K562 (cell line): ENCODE measurements at regions not wholly inside any gene's neighbourhood (a gene's known extent, or its start where the extent isn't known, plus 50 kb on each side); places are given as distances from the start of the nearest gene placed in this dataset.
A peak's percentile ranks its signal among the peaks of the same experiment; 100 is the strongest.

Source experiments
- ARID2 ChIP-seq: fragments of 450-650 bp; IDR thresholded peaks from 2 replicates; pipeline ENCODE4 v1.6.1; 2017; ENCODE audit warnings: antibody characterized with exemption, mild to moderate bottlenecking
- ASH1L ChIP-seq: fragments of 450-650 bp; IDR thresholded peaks from 2 replicates; pipeline ENCODE4 v1.6.1; 2018; ENCODE audit warnings: borderline replicate concordance, mild to moderate bottlenecking, low read depth; ENCODE audit not compliant: partially characterized antibody
- KDM5B ChIP-seq: fragments of 200-600 bp; sonication (generic); IDR thresholded peaks from 2 replicates; pipeline ENCODE4 v1.6.1; 2012; ENCODE audit warnings: low read depth, mild to moderate bottlenecking, moderate library complexity, low read length, control low read depth, inconsistent platforms; ENCODE audit not compliant: insufficient replicate concordance
- MECOM ChIP-seq: fragments of 250-450 bp; sonication (Bioruptor Pico); IDR thresholded peaks from 2 replicates; pipeline ENCODE4 v1.8.0; 2022; ENCODE audit warnings: inconsistent platforms
- NFYB ChIP-seq: IDR thresholded peaks from 2 replicates; pipeline ENCODE4 v1.6.1; 2011; ENCODE audit warnings: mild to moderate bottlenecking, moderate library complexity; ENCODE audit not compliant: insufficient read length; ENCODE audit errors: extremely low read depth
- SMARCA4 ChIP-seq: fragments of 450-650 bp; IDR thresholded peaks from 2 replicates; pipeline ENCODE4 v1.6.1; 2016
- SREBF1 ChIP-seq: fragments of 150-350 bp; IDR thresholded peaks from 2 replicates; pipeline ENCODE4 v1.6.1; 2014; ENCODE audit warnings: antibody characterized with exemption, low read depth, low read length, borderline replicate concordance
- ZFP30 ChIP-seq: fragments of 250-450 bp; sonication (Bioruptor Pico); IDR thresholded peaks from 2 replicates; pipeline ENCODE4 v1.8.0; 2022; ENCODE audit warnings: moderate library complexity, mild to moderate bottlenecking, inconsistent platforms, borderline replicate concordance
- TF ChIP-seq, protein P1 (sequence below), 2 experiments: fragments of 450-650 bp in 1 of 2; sonication (generic) in 1 of 2; formaldehyde crosslinking in 1 of 2; IDR thresholded peaks in 1 of 2; conservative IDR thresholded peaks in 1 of 2; 2 replicates each; pipeline versions ENCODE4 v1.6.1 to v1.8.1; 2016 to 2023; ENCODE audit warnings: mild to moderate bottlenecking in 2 of 2, moderate library complexity in 2 of 2, inconsistent platforms in 1 of 2, missing genetic modification reagents in 1 of 2
- TF ChIP-seq, protein P2 (sequence below): sonication (generic); formaldehyde crosslinking; IDR thresholded peaks from 2 replicates; pipeline ENCODE4 v1.8.1; 2023; ENCODE audit warnings: missing genetic modification reagents, mild to moderate bottlenecking, borderline replicate concordance
- TF ChIP-seq, protein P3 (sequence below): fragments of 250-450 bp; sonication (Bioruptor Pico); IDR thresholded peaks from 2 replicates; pipeline ENCODE4 v1.5.0; 2021; ENCODE audit warnings: mild to moderate bottlenecking, borderline replicate concordance
- TF ChIP-seq, protein P4 (sequence below): sonication (generic); formaldehyde crosslinking; IDR thresholded peaks from 2 replicates; pipeline ENCODE4 v1.8.0; 2022; ENCODE audit warnings: mild to moderate bottlenecking, missing genetic modification reagents, borderline replicate concordance
- TF ChIP-seq, protein P5 (sequence below), 2 experiments: IDR thresholded peaks; 2 replicates each; pipeline ENCODE4 v1.6.1; 2012; ENCODE audit warnings: improper control_type of control experiment in 2 of 2, low read depth in 2 of 2, low read length in 2 of 2, borderline replicate concordance in 1 of 2

DNA sequence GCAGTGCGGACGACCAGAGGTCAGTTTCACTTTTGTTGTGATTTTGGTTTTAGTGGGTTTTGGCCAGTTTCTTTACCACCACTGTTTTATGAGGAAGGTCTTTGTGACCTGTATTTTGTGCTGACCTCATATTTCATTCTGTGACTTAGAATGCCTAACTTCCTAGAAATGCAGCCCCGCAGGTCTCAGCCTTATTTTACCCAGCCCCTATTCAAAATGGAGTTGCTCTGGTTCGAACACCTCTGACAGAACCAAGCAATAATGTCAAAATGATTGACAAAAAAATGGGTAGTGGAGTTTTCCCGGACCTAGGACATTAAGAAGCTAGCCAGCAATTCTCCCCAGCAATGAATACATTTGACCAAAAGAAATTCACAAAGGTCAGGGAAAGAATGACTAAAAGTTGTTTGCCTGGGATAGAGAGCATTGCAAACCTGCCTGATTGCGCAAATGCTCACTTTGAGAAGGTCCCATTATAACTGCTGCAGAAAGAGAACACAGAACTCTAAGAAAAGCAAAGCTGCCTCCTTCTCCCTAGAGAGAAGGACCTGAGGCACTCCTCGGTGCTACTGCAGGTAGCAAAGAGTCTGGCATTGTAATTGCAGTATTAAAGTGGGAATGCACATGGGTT is 288.8 kb downstream of the ADGB start (continued):
- TF ChIP-seq, protein P1, sequence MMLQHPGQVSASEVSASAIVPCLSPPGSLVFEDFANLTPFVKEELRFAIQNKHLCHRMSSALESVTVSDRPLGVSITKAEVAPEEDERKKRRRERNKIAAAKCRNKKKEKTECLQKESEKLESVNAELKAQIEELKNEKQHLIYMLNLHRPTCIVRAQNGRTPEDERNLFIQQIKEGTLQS (IDR thresholded peaks at IDR 0.05): no peak
- TF ChIP-seq, protein P1 (CRISPR knock-in tag; conservative IDR thresholded peaks at IDR 0.05): 0 out of 2 replicates have a peak, but pooled peaks have one; percentile 12
- TF ChIP-seq SMARCA4 (no peak; the same call in 1 of the 2 replicates), NFYB (no peak), KDM5B (no peak), MECOM (CRISPR knock-in tag) (peak; percentile 100), SREBF1 (no peak), ZFP30 (CRISPR knock-in tag) (peak; percentile 95), ASH1L (no peak), ARID2 (no peak)
- TF ChIP-seq, protein P2, sequence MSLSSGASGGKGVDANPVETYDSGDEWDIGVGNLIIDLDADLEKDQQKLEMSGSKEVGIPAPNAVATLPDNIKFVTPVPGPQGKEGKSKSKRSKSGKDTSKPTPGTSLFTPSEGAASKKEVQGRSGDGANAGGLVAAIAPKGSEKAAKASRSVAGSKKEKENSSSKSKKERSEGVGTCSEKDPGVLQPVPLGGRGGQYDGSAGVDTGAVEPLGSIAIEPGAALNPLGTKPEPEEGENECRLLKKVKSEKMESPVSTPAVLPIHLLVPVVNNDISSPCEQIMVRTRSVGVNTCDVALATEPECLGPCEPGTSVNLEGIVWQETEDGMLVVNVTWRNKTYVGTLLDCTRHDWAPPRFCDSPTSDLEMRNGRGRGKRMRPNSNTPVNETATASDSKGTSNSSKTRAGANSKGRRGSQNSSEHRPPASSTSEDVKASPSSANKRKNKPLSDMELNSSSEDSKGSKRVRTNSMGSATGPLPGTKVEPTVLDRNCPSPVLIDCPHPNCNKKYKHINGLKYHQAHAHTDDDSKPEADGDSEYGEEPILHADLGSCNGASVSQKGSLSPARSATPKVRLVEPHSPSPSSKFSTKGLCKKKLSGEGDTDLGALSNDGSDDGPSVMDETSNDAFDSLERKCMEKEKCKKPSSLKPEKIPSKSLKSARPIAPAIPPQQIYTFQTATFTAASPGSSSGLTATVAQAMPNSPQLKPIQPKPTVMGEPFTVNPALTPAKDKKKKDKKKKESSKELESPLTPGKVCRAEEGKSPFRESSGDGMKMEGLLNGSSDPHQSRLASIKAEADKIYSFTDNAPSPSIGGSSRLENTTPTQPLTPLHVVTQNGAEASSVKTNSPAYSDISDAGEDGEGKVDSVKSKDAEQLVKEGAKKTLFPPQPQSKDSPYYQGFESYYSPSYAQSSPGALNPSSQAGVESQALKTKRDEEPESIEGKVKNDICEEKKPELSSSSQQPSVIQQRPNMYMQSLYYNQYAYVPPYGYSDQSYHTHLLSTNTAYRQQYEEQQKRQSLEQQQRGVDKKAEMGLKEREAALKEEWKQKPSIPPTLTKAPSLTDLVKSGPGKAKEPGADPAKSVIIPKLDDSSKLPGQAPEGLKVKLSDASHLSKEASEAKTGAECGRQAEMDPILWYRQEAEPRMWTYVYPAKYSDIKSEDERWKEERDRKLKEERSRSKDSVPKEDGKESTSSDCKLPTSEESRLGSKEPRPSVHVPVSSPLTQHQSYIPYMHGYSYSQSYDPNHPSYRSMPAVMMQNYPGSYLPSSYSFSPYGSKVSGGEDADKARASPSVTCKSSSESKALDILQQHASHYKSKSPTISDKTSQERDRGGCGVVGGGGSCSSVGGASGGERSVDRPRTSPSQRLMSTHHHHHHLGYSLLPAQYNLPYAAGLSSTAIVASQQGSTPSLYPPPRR: no peak
- TF ChIP-seq, protein P3, sequence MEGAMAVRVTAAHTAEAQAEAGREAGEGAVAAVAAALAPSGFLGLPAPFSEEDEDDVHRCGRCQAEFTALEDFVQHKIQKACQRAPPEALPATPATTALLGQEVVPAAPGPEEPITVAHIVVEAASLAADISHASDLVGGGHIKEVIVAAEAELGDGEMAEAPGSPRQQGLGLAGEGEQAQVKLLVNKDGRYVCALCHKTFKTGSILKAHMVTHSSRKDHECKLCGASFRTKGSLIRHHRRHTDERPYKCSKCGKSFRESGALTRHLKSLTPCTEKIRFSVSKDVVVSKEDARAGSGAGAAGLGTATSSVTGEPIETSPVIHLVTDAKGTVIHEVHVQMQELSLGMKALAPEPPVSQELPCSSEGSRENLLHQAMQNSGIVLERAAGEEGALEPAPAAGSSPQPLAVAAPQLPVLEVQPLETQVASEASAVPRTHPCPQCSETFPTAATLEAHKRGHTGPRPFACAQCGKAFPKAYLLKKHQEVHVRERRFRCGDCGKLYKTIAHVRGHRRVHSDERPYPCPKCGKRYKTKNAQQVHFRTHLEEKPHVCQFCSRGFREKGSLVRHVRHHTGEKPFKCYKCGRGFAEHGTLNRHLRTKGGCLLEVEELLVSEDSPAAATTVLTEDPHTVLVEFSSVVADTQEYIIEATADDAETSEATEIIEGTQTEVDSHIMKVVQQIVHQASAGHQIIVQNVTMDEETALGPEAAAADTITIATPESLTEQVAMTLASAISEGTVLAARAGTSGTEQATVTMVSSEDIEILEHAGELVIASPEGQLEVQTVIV (CRISPR knock-in tag): peak; percentile 93
- TF ChIP-seq, protein P4, sequence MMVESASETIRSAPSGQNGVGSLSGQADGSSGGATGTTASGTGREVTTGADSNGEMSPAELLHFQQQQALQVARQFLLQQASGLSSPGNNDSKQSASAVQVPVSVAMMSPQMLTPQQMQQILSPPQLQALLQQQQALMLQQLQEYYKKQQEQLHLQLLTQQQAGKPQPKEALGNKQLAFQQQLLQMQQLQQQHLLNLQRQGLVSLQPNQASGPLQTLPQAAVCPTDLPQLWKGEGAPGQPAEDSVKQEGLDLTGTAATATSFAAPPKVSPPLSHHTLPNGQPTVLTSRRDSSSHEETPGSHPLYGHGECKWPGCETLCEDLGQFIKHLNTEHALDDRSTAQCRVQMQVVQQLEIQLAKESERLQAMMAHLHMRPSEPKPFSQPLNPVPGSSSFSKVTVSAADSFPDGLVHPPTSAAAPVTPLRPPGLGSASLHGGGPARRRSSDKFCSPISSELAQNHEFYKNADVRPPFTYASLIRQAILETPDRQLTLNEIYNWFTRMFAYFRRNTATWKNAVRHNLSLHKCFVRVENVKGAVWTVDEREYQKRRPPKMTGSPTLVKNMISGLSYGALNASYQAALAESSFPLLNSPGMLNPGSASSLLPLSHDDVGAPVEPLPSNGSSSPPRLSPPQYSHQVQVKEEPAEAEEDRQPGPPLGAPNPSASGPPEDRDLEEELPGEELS (CRISPR knock-in tag): no peak
- TF ChIP-seq, protein P5, sequence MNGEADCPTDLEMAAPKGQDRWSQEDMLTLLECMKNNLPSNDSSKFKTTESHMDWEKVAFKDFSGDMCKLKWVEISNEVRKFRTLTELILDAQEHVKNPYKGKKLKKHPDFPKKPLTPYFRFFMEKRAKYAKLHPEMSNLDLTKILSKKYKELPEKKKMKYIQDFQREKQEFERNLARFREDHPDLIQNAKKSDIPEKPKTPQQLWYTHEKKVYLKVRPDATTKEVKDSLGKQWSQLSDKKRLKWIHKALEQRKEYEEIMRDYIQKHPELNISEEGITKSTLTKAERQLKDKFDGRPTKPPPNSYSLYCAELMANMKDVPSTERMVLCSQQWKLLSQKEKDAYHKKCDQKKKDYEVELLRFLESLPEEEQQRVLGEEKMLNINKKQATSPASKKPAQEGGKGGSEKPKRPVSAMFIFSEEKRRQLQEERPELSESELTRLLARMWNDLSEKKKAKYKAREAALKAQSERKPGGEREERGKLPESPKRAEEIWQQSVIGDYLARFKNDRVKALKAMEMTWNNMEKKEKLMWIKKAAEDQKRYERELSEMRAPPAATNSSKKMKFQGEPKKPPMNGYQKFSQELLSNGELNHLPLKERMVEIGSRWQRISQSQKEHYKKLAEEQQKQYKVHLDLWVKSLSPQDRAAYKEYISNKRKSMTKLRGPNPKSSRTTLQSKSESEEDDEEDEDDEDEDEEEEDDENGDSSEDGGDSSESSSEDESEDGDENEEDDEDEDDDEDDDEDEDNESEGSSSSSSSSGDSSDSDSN (IDR thresholded peaks at IDR 0.05; ENCODE audit: borderline replicate concordance in 1 of 2, low read depth in 2 of 2, low read length in 2 of 2): no peak
